Trophoblast cell (in vitro differentiated cells and primary cell): ENCODE measurements at regions not wholly inside any gene's neighbourhood (a gene's known extent, or its start where the extent isn't known, plus 50 kb on each side); places are given as distances from the start of the nearest gene placed in this dataset.

ENCODE experiments used
- DNase-seq, 2 donors: peaks; one replicate each; pipeline ENCODE4 v3.0.0-alpha.2; 2016
- H2AFZ ChIP-seq: 2 replicates; pipeline ENCODE4 v1.6.1; 2013; ENCODE audit warnings: low read length, moderate library complexity, mild to moderate bottlenecking; ENCODE audit not compliant: insufficient read depth, poor library complexity
- H2AK5ac ChIP-seq: 2 replicates; pipeline ENCODE4 v1.6.1; 2013; ENCODE audit warnings: mild to moderate bottlenecking, low read length
- H2BK120ac ChIP-seq: 2 replicates; pipeline ENCODE4 v1.6.1; 2013; ENCODE audit warnings: low read length, mild to moderate bottlenecking, moderate library complexity; ENCODE audit not compliant: insufficient read depth, poor library complexity
- H2BK12ac ChIP-seq: 2 replicates; pipeline ENCODE4 v1.6.1; 2013; ENCODE audit warnings: mild to moderate bottlenecking, low read length, moderate library complexity
- H2BK5ac ChIP-seq: 2 replicates; pipeline ENCODE4 v1.6.1; 2013; ENCODE audit warnings: low read length, low read depth, moderate library complexity, mild to moderate bottlenecking; ENCODE audit not compliant: poor library complexity
- H3K14ac ChIP-seq: 2 replicates; pipeline ENCODE4 v1.6.1; 2013; ENCODE audit warnings: mild to moderate bottlenecking, low read length
- H3K18ac ChIP-seq: 2 replicates; pipeline ENCODE4 v1.6.1; 2013; ENCODE audit warnings: mild to moderate bottlenecking, low read length
- H3K23ac ChIP-seq: 2 replicates; pipeline ENCODE4 v1.6.1; 2013; ENCODE audit warnings: low read length
- H3K27ac ChIP-seq: 2 replicates; pipeline ENCODE4 v1.5.1; 2013; ENCODE audit warnings: low read depth, mild to moderate bottlenecking, inconsistent platforms, low read length, moderate library complexity
- H3K27me3 ChIP-seq: 2 replicates; pipeline ENCODE4 v1.6.1; 2013; ENCODE audit warnings: inconsistent platforms, mild to moderate bottlenecking, low read length, moderate library complexity; ENCODE audit not compliant: insufficient read depth
- H3K36me3 ChIP-seq, 2 experiments: 1 replicate in 1 of 2; 2 replicates in 1 of 2; pipeline ENCODE4 v1.6.1; 2013; ENCODE audit warnings: low read length in 2 of 2, mild to moderate bottlenecking in 2 of 2, moderate library complexity in 1 of 2; ENCODE audit not compliant: insufficient read depth in 2 of 2, control insufficient read depth in 1 of 2
- H3K4ac ChIP-seq: 2 replicates; pipeline ENCODE4 v1.6.1; 2013; ENCODE audit warnings: low read depth, mild to moderate bottlenecking, low read length, moderate library complexity
- H3K4me1 ChIP-seq, 2 experiments: 1 replicate in 1 of 2; 2 replicates in 1 of 2; pipeline ENCODE4 v1.6.1; 2013; ENCODE audit warnings: low read length in 2 of 2, mild to moderate bottlenecking in 2 of 2, moderate library complexity in 1 of 2; ENCODE audit not compliant: insufficient read depth in 2 of 2, control insufficient read depth in 1 of 2
- H3K4me2 ChIP-seq: 2 replicates; pipeline ENCODE4 v1.6.1; 2013; ENCODE audit warnings: inconsistent platforms, mild to moderate bottlenecking, low read length, moderate library complexity
- H3K4me3 ChIP-seq: 2 replicates; pipeline ENCODE4 v1.5.1; 2013; ENCODE audit warnings: mild to moderate bottlenecking, low read depth, low read length, inconsistent platforms
- H3K79me1 ChIP-seq: one replicate; pipeline ENCODE4 v1.6.1; 2013; ENCODE audit warnings: low read length
- H3K79me2 ChIP-seq: 2 replicates; pipeline ENCODE4 v1.6.1; 2013; ENCODE audit warnings: low read length, mild to moderate bottlenecking; ENCODE audit not compliant: control insufficient read depth, insufficient read depth, poor library complexity
- H3K9ac ChIP-seq: 2 replicates; pipeline ENCODE4 v1.6.1; 2013; ENCODE audit warnings: mild to moderate bottlenecking, low read length
- H3K9me3 ChIP-seq: 2 replicates; pipeline ENCODE4 v1.6.1; 2013; ENCODE audit warnings: low read depth, mild to moderate bottlenecking, control low read depth, inconsistent platforms, low read length; ENCODE audit not compliant: insufficient read depth
- H4K12ac ChIP-seq: 2 replicates; pipeline ENCODE4 v1.6.1; 2013; ENCODE audit warnings: low read depth, mild to moderate bottlenecking, low read length, moderate library complexity
- H4K8ac ChIP-seq: 2 replicates; pipeline ENCODE4 v1.6.1; 2013; ENCODE audit warnings: low read depth, mild to moderate bottlenecking, low read length, moderate library complexity
- H4K91ac ChIP-seq: one replicate; pipeline ENCODE4 v1.6.1; 2013; ENCODE audit warnings: low read depth, mild to moderate bottlenecking, low read length, moderate library complexity
- WGBS: extraction: QIAGEN DNeasy Blood & Tissue Kit; methylation state at CpG from one replicate; pipeline ENCODE4 v1.1.7; 2013; ENCODE audit warnings: missing lambda C conversion rate; ENCODE audit not compliant: insufficient read length, insufficient coverage; ENCODE audit errors: extremely low coverage; 5-methylcytosine and 5-hydroxymethylcytosine counted together

GRCh38 chr3:80750637-80751036 lies 982.8 kb upstream of the ROBO1 start:
- no peaks in the 10 kb centered on the region for H3K79me2 ChIP-seq
- WGBS, result no CpG with 5 or more reads among the region's 4 CpGs

GRCh38 chr3:80734920-80735319 lies 967.1 kb upstream of the ROBO1 start:
- H3K27me3 ChIP-seq, result no peaks in the 10 kb centered on the region
- no peak overlapping the region for H2BK12ac ChIP-seq
- no peak overlapping the region for H3K9ac ChIP-seq
- H4K91ac ChIP-seq, result no peak overlapping the region
- H3K79me1 ChIP-seq, result no peaks in the 10 kb centered on the region
- H2AFZ ChIP-seq, result no peak overlapping the region
- H3K4me2 ChIP-seq, result no peak overlapping the region
- no peak overlapping the region for H4K8ac ChIP-seq
- no peak overlapping the region for H3K14ac ChIP-seq
- H2BK5ac ChIP-seq, result no peak overlapping the region
- H3K9me3 ChIP-seq, result no peaks in the 10 kb centered on the region
- H2BK120ac ChIP-seq, result no peak overlapping the region
- no peak overlapping the region for H3K23ac ChIP-seq
- H3K4me3 ChIP-seq, result no peak overlapping the region
- no peak overlapping the region for H4K12ac ChIP-seq
- H3K79me2 ChIP-seq, result no peaks in the 10 kb centered on the region
- peaks cover 0 to 8% of the 10 kb centered on the region in 2 experiments for H3K4me1 ChIP-seq
- WGBS, result no CpG with 5 or more reads among the region's 2 CpGs
- DNase-seq, result no peak
- no peak overlapping the region for H3K4ac ChIP-seq
- no peak overlapping the region for H3K18ac ChIP-seq
- H2AK5ac ChIP-seq, result no peak overlapping the region
- H3K27ac ChIP-seq, result no peak overlapping the region
- H3K36me3 ChIP-seq, result no peaks in the 10 kb centered on the region

More at GRCh38 chr3:80750637-80751036, 982.8 kb upstream of the ROBO1 start:
- Histone ChIP-seq H3K36me3 (no peaks in the 10 kb centered on the region), H3K14ac (no peak overlapping the region), H2BK120ac (no peak overlapping the region), H3K79me1 (no peaks in the 10 kb centered on the region), H4K91ac (no peak overlapping the region), H3K27me3 (no peaks in the 10 kb centered on the region), H3K9ac (no peak overlapping the region), H3K4me2 (no peak overlapping the region), H3K18ac (no peak overlapping the region), H2BK12ac (no peak overlapping the region), H2AK5ac (no peak overlapping the region), H3K4me1 (no peaks in the 10 kb centered on the region), H2BK5ac (no peak overlapping the region), H4K12ac (no peak overlapping the region), H4K8ac (no peak overlapping the region), H2AFZ (no peak overlapping the region), H3K9me3 (no peaks in the 10 kb centered on the region), H3K4ac (no peak overlapping the region), H3K23ac (no peak overlapping the region), H3K4me3 (no peak overlapping the region), H3K27ac (no peak overlapping the region)
- no peak for DNase-seq

GRCh38 chr3:80734483-80734882 lies 966.7 kb upstream of the ROBO1 start:
- DNase-seq, result peak in 1 of 2 donors; percentile 1
- no peak overlapping the region for H4K8ac ChIP-seq
- no CpG with 5 or more reads among the region's 1 CpG for WGBS

DNA sequence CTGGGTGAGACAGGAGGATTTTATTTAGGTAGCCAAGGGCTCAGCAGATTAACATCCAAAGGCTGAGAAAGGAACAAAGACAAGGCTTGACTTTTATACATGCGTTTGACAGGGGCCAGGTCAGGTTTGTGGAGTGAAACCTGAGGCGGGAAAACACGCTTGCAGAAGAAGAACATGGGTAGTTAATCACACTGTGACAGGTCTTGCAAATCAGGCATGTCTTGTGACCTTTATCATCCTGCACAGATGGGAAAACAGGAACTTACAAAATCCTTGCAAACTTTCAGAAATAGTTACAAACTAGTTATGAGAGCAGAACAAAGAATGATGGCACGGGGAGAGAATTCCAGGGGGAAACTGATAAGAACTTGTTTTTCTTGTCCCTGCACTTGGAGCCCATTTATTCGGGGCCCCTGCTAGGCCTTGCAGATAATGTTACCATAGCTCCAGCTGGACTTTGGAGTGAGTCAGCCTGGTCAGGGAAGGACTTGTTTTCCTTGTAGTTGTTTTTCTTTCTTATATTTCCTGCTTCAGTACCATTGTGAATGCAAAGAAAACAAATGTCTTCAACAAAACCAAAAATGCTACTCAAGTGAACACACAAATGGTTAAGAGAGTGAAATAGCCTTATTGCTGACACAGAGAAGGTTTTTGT lies 965.9 kb upstream of the ROBO1 start:
- Histone ChIP-seq H2AFZ (no peak overlapping the region), H3K18ac (no peak overlapping the region), H3K4me2 (peak overlapping the region; percentile 6), H4K12ac (no peak overlapping the region), H3K14ac (no peak overlapping the region), H2BK5ac (peak overlapping the region; percentile 53), H3K27me3 (no peaks in the 10 kb centered on the region), H3K4ac (no peak overlapping the region), H2BK12ac (no peak overlapping the region), H3K79me1 (no peaks in the 10 kb centered on the region), H3K9ac (no peak overlapping the region), H3K4me1 (peaks cover 0 to 8% of the 10 kb centered on the region in 2 experiments), H3K27ac (peak overlapping the region; percentile 85), H3K79me2 (no peaks in the 10 kb centered on the region), H2AK5ac (no peak overlapping the region), H3K9me3 (no peaks in the 10 kb centered on the region), H4K91ac (no peak overlapping the region), H4K8ac (no peak overlapping the region), H3K36me3 (no peaks in the 10 kb centered on the region), H3K4me3 (no peak overlapping the region), H2BK120ac (no peak overlapping the region), H3K23ac (no peak overlapping the region)
- peak; percentile 88 to 97 for DNase-seq
- no CpG with 5 or more reads among the region's 5 CpGs for WGBS

More at GRCh38 chr3:80734483-80734882, 966.7 kb upstream of the ROBO1 start:
- Histone ChIP-seq H3K4me3 (no peak overlapping the region), H3K9me3 (no peaks in the 10 kb centered on the region), H3K23ac (no peak overlapping the region), H2AFZ (no peak overlapping the region), H2AK5ac (no peak overlapping the region), H3K4ac (no peak overlapping the region), H3K9ac (no peak overlapping the region), H3K27ac (peak overlapping the region; percentile 85), H3K36me3 (no peaks in the 10 kb centered on the region), H3K4me2 (no peak overlapping the region), H4K91ac (no peak overlapping the region), H2BK12ac (no peak overlapping the region), H3K79me1 (no peaks in the 10 kb centered on the region), H2BK5ac (peak overlapping the region; percentile 39), H2BK120ac (peak overlapping the region; percentile 15), H3K27me3 (no peaks in the 10 kb centered on the region), H3K79me2 (no peaks in the 10 kb centered on the region), H3K14ac (no peak overlapping the region), H4K12ac (no peak overlapping the region), H3K18ac (no peak overlapping the region), H3K4me1 (peaks cover 0 to 8% of the 10 kb centered on the region in 2 experiments)
